Esophagus muscularis mucosa (tissue), 4 donors: ENCODE measurements at regions not wholly inside any gene's neighbourhood (a gene's known extent, or its start where the extent isn't known, plus 50 kb on each side); places are given as distances from the start of the nearest gene placed in this dataset.

Source experiments
- DNase-seq: peaks from one replicate; pipeline ENCODE4 v3.0.0-alpha.2; 2017; ENCODE audit errors: extremely low spot score
- H3K27ac ChIP-seq, 4 donors: fragments of 200-600 bp; sonication (generic); replicated peaks in 1 of 4; 1 replicate in 3 of 4; 2 replicates in 1 of 4; pipeline ENCODE4 v1.5.1; 2016 to 2019; ENCODE audit warnings: mild to moderate bottlenecking in 1 of 4
- H3K27me3 ChIP-seq, 4 donors: fragments of 200-600 bp; sonication (generic); one replicate each; pipeline versions ENCODE4 v1.5.1 to v1.6.0; 2016 to 2019
- H3K36me3 ChIP-seq, 4 donors: fragments of 200-600 bp; sonication (generic); one replicate each; pipeline ENCODE4 v1.5.1; 2016 to 2019
- H3K4me1 ChIP-seq, 4 donors: fragments of 200-600 bp; sonication (generic); one replicate each; pipeline ENCODE4 v1.5.1; 2016 to 2019
- H3K4me3 ChIP-seq, 4 donors: fragments of 200-600 bp; sonication (generic); 1 replicate in 2 of 4; 2 replicates in 2 of 4; pipeline ENCODE4 v1.5.1; 2016 to 2019; ENCODE audit warnings: mild to moderate bottlenecking in 4 of 4, moderate library complexity in 1 of 4
- H3K9me3 ChIP-seq, 4 donors: fragments of 200-600 bp; sonication (generic); 1 replicate in 3 of 4; 2 replicates in 1 of 4; pipeline ENCODE4 v1.5.1; 2016 to 2019
- CTCF ChIP-seq, 3 experiments: fragments of 200-600 bp in 2 of 3; fragments of 450-650 bp in 1 of 3; sonication (generic) in 2 of 3; IDR thresholded peaks; one replicate each; pipeline ENCODE4 v1.5.1; 2017 to 2019; ENCODE audit warnings: antibody characterized with exemption in 3 of 3, mild to moderate bottlenecking in 2 of 3, moderate library complexity in 1 of 3
- EP300 ChIP-seq: sonication (generic); formaldehyde crosslinking; IDR thresholded peaks from one replicate; pipeline ENCODE4 v1.6.1; 2017; ENCODE audit warnings: antibody characterized with exemption
- POLR2A ChIP-seq: fragments of 450-650 bp; IDR thresholded peaks from one replicate; pipeline ENCODE4 v1.6.1; 2017; ENCODE audit warnings: antibody characterized with exemption, moderate library complexity, mild to moderate bottlenecking, low read depth
- POLR2AphosphoS5 ChIP-seq, 2 donors: sonication (generic); formaldehyde crosslinking; IDR thresholded peaks; one replicate each; pipeline ENCODE4 v1.6.1; 2017; ENCODE audit warnings: antibody characterized with exemption in 2 of 2
- WGBS: methylation state at CpG from one replicate; pipeline ENCODE4 v1.1.5; 2018; 5-methylcytosine and 5-hydroxymethylcytosine counted together
- intact Hi-C: fragments of 100-400 bp; cut with DNase I; formaldehyde crosslinking; loops from one replicate; pipeline ENCODE4 v1.15.1; 2023

GRCh38 chr13:26888632-26889031, 128.0 kb upstream of the GPR12 start:
- no peaks in the 10 kb centered on the region for H3K4me1 ChIP-seq
- no peak for DNase-seq
- H3K4me3 ChIP-seq = no peak overlapping the region
- no peak for TF ChIP-seq CTCF (IDR thresholded peaks at IDR 0.05)
- TF ChIP-seq POLR2A = no peak
- TF ChIP-seq POLR2AphosphoS5 (IDR thresholded peaks at IDR 0.05) = no peak
- TF ChIP-seq EP300 = no peak
- intact Hi-C loops = no loop called here
- no peaks in the 10 kb centered on the region for H3K27me3 ChIP-seq
- H3K9me3 ChIP-seq = no peaks in the 10 kb centered on the region
- no peak overlapping the region for H3K27ac ChIP-seq
- H3K36me3 ChIP-seq = no peaks in the 10 kb centered on the region
- WGBS = 89% methylated on average over 7 of the region's 7 CpGs

GRCh38 chr13:26887594-26887993, 127.0 kb upstream of the GPR12 start:
- no peak for TF ChIP-seq CTCF (IDR thresholded peaks at IDR 0.05)
- TF ChIP-seq POLR2AphosphoS5 (IDR thresholded peaks at IDR 0.05) = no peak
- no peak for TF ChIP-seq EP300
- no peak for TF ChIP-seq POLR2A
- WGBS = 82% methylated on average over 3 of the region's 3 CpGs
- intact Hi-C loops = no loop called here

GRCh38 chr13:26883613-26884257, 123.1 kb upstream of the GPR12 start:
- Histone ChIP-seq H3K36me3 (no peaks in the 10 kb centered on the region), H3K4me1 (peaks cover 0 to 14% (median 9%) of the 10 kb centered on the region in 4 donors), H3K9me3 (no peaks in the 10 kb centered on the region), H3K27ac (no peak overlapping the region), H3K4me3 (no peak overlapping the region), H3K27me3 (no peaks in the 10 kb centered on the region)
- TF ChIP-seq CTCF (IDR thresholded peaks at IDR 0.05) = no peak
- no peak for TF ChIP-seq POLR2AphosphoS5 (IDR thresholded peaks at IDR 0.05)
- no peak for TF ChIP-seq EP300
- TF ChIP-seq POLR2A = no peak
- DNase-seq = no peak
- intact Hi-C loops = no loop called here
- 60% methylated on average over 3 of the region's 3 CpGs for WGBS

More at GRCh38 chr13:26887594-26887993, 127.0 kb upstream of the GPR12 start:
- no peak for DNase-seq
- Histone ChIP-seq H3K4me3 (no peak overlapping the region), H3K27ac (no peak overlapping the region), H3K4me1 (no peaks in the 10 kb centered on the region), H3K27me3 (no peaks in the 10 kb centered on the region), H3K36me3 (no peaks in the 10 kb centered on the region), H3K9me3 (no peaks in the 10 kb centered on the region)

GRCh38 chr13:26882731-26883130, 122.1 kb upstream of the GPR12 start:
- Histone ChIP-seq H3K27me3 (no peaks in the 10 kb centered on the region), H3K27ac (no peak overlapping the region), H3K36me3 (no peaks in the 10 kb centered on the region), H3K4me3 (no peak overlapping the region), H3K9me3 (peaks cover 0 to 4% (median 0%) of the 10 kb centered on the region in 4 donors), H3K4me1 (peaks cover 0 to 14% (median 9%) of the 10 kb centered on the region in 4 donors)
- no peak for DNase-seq
- 92% methylated on average over 7 of the region's 7 CpGs for WGBS
- TF ChIP-seq POLR2A (no peak), CTCF (IDR thresholded peaks at IDR 0.05) (no peak)
- intact Hi-C loops = no loop called here

DNA sequence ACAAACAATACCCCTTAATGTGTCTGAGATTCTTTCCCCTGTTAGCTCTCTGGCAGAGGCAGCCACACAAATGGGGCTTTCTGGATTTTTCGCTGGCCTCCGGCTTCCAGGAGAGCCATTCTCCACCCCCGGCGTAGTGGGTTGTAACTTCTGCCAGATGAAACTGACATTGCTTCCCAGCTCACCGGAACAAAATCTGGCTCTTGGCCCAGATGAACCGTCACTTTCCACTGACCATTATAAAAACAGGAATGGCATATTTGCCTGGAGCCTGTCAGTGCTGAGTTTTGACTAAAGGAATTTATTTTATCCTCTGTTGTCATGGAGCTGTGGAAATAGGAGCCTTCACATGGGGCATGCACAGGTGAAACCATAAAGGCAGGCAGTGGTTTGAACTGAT, 120.6 kb upstream of the GPR12 start:
- TF ChIP-seq POLR2A = no peak
- TF ChIP-seq EP300 = no peak
- no peak for TF ChIP-seq POLR2AphosphoS5 (IDR thresholded peaks at IDR 0.05)
- no peak for TF ChIP-seq CTCF (IDR thresholded peaks at IDR 0.05)
- WGBS = 10% methylated on average over 6 of the region's 6 CpGs

More for the DNA sequence above, 120.6 kb upstream of the GPR12 start:
- Histone ChIP-seq H3K27me3 (no peaks in the 10 kb centered on the region), H3K4me3 (peak overlapping the region; percentile 6 to 28 (median 16)), H3K36me3 (no peaks in the 10 kb centered on the region), H3K9me3 (peaks cover 0 to 11% (median 7%) of the 10 kb centered on the region in 4 donors), H3K4me1 (peaks cover 0 to 14% (median 9%) of the 10 kb centered on the region in 4 donors), H3K27ac (no peak overlapping the region)
- DNase-seq = no peak
- intact Hi-C loops = no loop called here
